ENCODE measurements at regions not wholly inside any gene's neighbourhood (a gene's known extent, or its start where the extent isn't known, plus 50 kb on each side); places are given as distances from the start of the nearest gene placed in this dataset.

DNA sequence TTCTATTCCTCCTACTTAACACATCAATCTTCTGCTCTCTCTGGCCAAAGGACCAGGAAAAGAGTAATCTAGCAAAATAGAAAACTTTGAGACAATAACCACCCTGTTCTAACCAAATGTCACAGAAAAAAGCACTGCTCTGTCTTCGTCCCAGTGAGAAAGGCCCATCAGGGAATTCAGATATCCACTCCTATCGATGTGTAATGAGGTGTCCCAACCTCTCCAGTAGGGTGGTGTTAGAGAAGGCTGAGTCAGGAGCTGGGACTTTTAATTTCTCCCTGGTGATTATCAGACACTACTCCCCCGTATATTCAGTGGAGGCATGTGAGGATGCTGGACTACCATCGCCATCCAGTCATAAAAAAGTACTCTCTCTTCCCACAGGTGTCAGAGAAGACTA lies 130.3 kb downstream of the TMTC3 start:
- TF ChIP-seq, protein P1, sequence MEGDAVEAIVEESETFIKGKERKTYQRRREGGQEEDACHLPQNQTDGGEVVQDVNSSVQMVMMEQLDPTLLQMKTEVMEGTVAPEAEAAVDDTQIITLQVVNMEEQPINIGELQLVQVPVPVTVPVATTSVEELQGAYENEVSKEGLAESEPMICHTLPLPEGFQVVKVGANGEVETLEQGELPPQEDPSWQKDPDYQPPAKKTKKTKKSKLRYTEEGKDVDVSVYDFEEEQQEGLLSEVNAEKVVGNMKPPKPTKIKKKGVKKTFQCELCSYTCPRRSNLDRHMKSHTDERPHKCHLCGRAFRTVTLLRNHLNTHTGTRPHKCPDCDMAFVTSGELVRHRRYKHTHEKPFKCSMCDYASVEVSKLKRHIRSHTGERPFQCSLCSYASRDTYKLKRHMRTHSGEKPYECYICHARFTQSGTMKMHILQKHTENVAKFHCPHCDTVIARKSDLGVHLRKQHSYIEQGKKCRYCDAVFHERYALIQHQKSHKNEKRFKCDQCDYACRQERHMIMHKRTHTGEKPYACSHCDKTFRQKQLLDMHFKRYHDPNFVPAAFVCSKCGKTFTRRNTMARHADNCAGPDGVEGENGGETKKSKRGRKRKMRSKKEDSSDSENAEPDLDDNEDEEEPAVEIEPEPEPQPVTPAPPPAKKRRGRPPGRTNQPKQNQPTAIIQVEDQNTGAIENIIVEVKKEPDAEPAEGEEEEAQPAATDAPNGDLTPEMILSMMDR (IDR thresholded peaks at IDR 0.05; ENCODE audit: borderline replicate concordance, extremely low read depth, low read length, poor library complexity, severe bottlenecking) = no peak
- no peak for TF ChIP-seq EZH2 (IDR thresholded peaks at IDR 0.05; ENCODE audit: borderline replicate concordance, low read depth, low read length, severe bottlenecking)
- Histone ChIP-seq H3K4me3 (ENCODE audit: low read depth in 1 of 2, low read length in 2 of 2) (no peak overlapping the region), H3K36me3 (ENCODE audit: insufficient read depth, low read length) (no peaks in the 10 kb centered on the region), H3K27ac (ENCODE audit: low read length) (no peak overlapping the region), H3K27me3 (ENCODE audit: insufficient read depth, low read length, poor library complexity) (no peaks in the 10 kb centered on the region), H3K4me1 (ENCODE audit: insufficient read depth, low read length) (no peaks in the 10 kb centered on the region), H3K4me2 (ENCODE audit: insufficient read depth, low read length) (no peak overlapping the region), H4K20me1 (ENCODE audit: insufficient read depth, low read length) (no peaks in the 10 kb centered on the region), H3K9ac (ENCODE audit: low read depth, low read length) (no peak overlapping the region), H3K79me2 (ENCODE audit: insufficient read depth, low read length) (no peaks in the 10 kb centered on the region), H2AFZ (ENCODE audit: low read depth, low read length) (no peak overlapping the region), H3K9me3 (ENCODE audit: insufficient read depth, low read length, severe bottlenecking) (no peaks in the 10 kb centered on the region)
- ATAC-seq (ENCODE audit: insufficient read depth, low read depth) (no peak), DNase-seq (no peak)

DNA sequence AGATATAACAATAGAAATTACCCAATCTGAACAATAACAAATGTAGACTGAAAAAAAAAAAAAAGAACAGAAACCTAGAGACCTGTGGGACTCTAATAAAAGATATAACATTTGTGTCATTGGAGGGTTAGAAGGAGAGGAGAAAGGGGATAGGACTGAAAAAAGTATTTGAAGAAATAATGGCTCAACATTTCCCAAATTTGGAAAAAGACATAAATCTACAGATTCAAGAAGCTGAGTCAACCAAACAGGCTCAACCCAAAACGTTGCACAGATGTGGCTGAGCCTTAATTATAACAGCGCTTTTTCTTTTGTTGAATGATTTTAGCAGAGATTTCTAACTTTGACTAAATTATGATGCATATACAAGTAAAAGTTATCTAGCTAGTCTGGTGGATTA lies 131.3 kb downstream of the TMTC3 start:
- Histone ChIP-seq H3K36me3 (ENCODE audit: insufficient read depth, low read length) (no peaks in the 10 kb centered on the region), H3K27me3 (ENCODE audit: insufficient read depth, low read length, poor library complexity) (no peaks in the 10 kb centered on the region), H2AFZ (ENCODE audit: low read depth, low read length) (no peak overlapping the region), H3K27ac (ENCODE audit: low read length) (no peak overlapping the region), H3K4me3 (ENCODE audit: low read depth in 1 of 2, low read length in 2 of 2) (no peak overlapping the region), H4K20me1 (ENCODE audit: insufficient read depth, low read length) (no peaks in the 10 kb centered on the region), H3K4me1 (ENCODE audit: insufficient read depth, low read length) (no peaks in the 10 kb centered on the region), H3K79me2 (ENCODE audit: insufficient read depth, low read length) (no peaks in the 10 kb centered on the region), H3K9ac (ENCODE audit: low read depth, low read length) (no peak overlapping the region), H3K4me2 (ENCODE audit: insufficient read depth, low read length) (no peak overlapping the region), H3K9me3 (ENCODE audit: insufficient read depth, low read length, severe bottlenecking) (no peaks in the 10 kb centered on the region)
- ATAC-seq (ENCODE audit: insufficient read depth, low read depth) (no peak), DNase-seq (no peak)
- TF ChIP-seq, protein P1 (IDR thresholded peaks at IDR 0.05; ENCODE audit: borderline replicate concordance, extremely low read depth, low read length, poor library complexity, severe bottlenecking) = no peak
- TF ChIP-seq EZH2 (IDR thresholded peaks at IDR 0.05; ENCODE audit: borderline replicate concordance, low read depth, low read length, severe bottlenecking) = no peak

DNA sequence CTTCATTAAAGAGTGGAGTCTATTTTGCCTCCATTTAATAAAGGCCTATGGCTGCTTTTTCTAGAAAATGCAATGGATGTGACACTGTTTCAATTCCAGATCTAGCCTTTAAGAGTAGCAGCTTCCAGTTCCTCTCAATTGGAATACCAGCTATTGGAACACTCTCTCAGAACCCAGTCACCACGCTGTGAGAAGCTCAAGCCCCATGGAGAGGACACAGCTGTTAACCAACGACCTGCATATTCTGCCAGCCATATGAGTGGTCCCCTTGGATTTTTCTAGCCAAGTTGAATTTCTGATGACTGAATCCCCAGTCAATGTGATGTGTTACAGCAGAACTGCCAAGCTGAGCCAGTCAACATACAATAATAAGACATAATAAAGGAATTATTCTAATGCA lies 131.8 kb downstream of the TMTC3 start:
- H3K79me2 ChIP-seq (ENCODE audit: insufficient read depth, low read length) = no peaks in the 10 kb centered on the region
- no peaks in the 10 kb centered on the region for H3K9me3 ChIP-seq (ENCODE audit: insufficient read depth, low read length, severe bottlenecking)
- H3K27me3 ChIP-seq (ENCODE audit: insufficient read depth, low read length, poor library complexity) = no peaks in the 10 kb centered on the region
- no peak for ATAC-seq (ENCODE audit: insufficient read depth, low read depth)
- DNase-seq = no peak
- H3K27ac ChIP-seq (ENCODE audit: low read length) = no peak overlapping the region
- H3K9ac ChIP-seq (ENCODE audit: low read depth, low read length) = no peak overlapping the region
- TF ChIP-seq, protein P1 (IDR thresholded peaks at IDR 0.05; ENCODE audit: borderline replicate concordance, extremely low read depth, low read length, poor library complexity, severe bottlenecking) = no peak
- TF ChIP-seq EZH2 (IDR thresholded peaks at IDR 0.05; ENCODE audit: borderline replicate concordance, low read depth, low read length, severe bottlenecking) = no peak
- H3K4me2 ChIP-seq (ENCODE audit: insufficient read depth, low read length) = no peak overlapping the region
- H3K36me3 ChIP-seq (ENCODE audit: insufficient read depth, low read length) = no peaks in the 10 kb centered on the region
- H4K20me1 ChIP-seq (ENCODE audit: insufficient read depth, low read length) = no peaks in the 10 kb centered on the region
- no peak overlapping the region for H2AFZ ChIP-seq (ENCODE audit: low read depth, low read length)
- H3K4me1 ChIP-seq (ENCODE audit: insufficient read depth, low read length) = no peaks in the 10 kb centered on the region
- no peak overlapping the region for H3K4me3 ChIP-seq (ENCODE audit: low read depth in 1 of 2, low read length in 2 of 2)

Data from DND-41 (cell line).